OCI-LY1 (cell line): ENCODE measurements at regions not wholly inside any gene's neighbourhood (a gene's known extent, or its start where the extent isn't known, plus 50 kb on each side); places are given as distances from the start of the nearest gene placed in this dataset.

Experiments
- H2AFZ ChIP-seq: fragments of 200-600 bp; sonication (generic), shearing (Covaris generic); 2 replicates; pipeline ENCODE4 v1.6.0; 2014; ENCODE audit warnings: antibody characterized with exemption, mild to moderate bottlenecking, low read length
- H3F3A ChIP-seq: fragments of 200-600 bp; sonication (generic), shearing (Covaris generic); 2 replicates; pipeline ENCODE4 v1.6.0; 2014; ENCODE audit warnings: mild to moderate bottlenecking, antibody characterized with exemption, low read length, moderate library complexity; ENCODE audit not compliant: insufficient read depth
- H3K27ac ChIP-seq: fragments of 200-600 bp; sonication (generic); 2 replicates; pipeline ENCODE4 v1.5.1; 2014; ENCODE audit warnings: low read length, mixed run types, mild to moderate bottlenecking, low read depth; ENCODE audit not compliant: poor library complexity, severe bottlenecking
- H3K27me3 ChIP-seq: fragments of 200-600 bp; sonication (generic); 2 replicates; pipeline ENCODE4 v1.6.0; 2014; ENCODE audit warnings: antibody characterized with exemption, mild to moderate bottlenecking, low read length, moderate library complexity; ENCODE audit not compliant: insufficient read depth
- H3K36me3 ChIP-seq: fragments of 200-600 bp; sonication (generic); 2 replicates; pipeline ENCODE4 v1.6.1; 2014; ENCODE audit warnings: mild to moderate bottlenecking, antibody characterized with exemption, low read length, moderate library complexity, mixed read lengths; ENCODE audit not compliant: insufficient read depth
- H3K4me1 ChIP-seq: fragments of 200-600 bp; sonication (generic); 2 replicates; pipeline ENCODE4 v1.5.1; 2014; ENCODE audit warnings: mild to moderate bottlenecking, low read length, moderate library complexity; ENCODE audit not compliant: insufficient read depth, severe bottlenecking
- H3K4me2 ChIP-seq: fragments of 200-600 bp; sonication (generic), shearing (Covaris generic); 2 replicates; pipeline ENCODE4 v1.6.1; 2014; ENCODE audit warnings: low read length
- H3K4me3 ChIP-seq: fragments of 200-600 bp; sonication (generic); 2 replicates; pipeline ENCODE4 v1.5.1; 2014; ENCODE audit warnings: low read length, low read depth, mild to moderate bottlenecking, mixed read lengths; ENCODE audit not compliant: poor library complexity, severe bottlenecking
- H3K79me2 ChIP-seq: fragments of 200-600 bp; shearing (Covaris generic); 2 replicates; pipeline ENCODE4 v1.6.1; 2016; ENCODE audit warnings: mixed run types, low read length, mixed read lengths; ENCODE audit not compliant: insufficient read depth
- H3K9ac ChIP-seq: fragments of 200-600 bp; sonication (generic), shearing (Covaris generic); 2 replicates; pipeline ENCODE4 v1.6.1; 2014; ENCODE audit warnings: mild to moderate bottlenecking, low read length, mixed read lengths
- H3K9me2 ChIP-seq: fragments of 200-600 bp; sonication (generic), shearing (Covaris generic); 2 replicates; pipeline ENCODE4 v1.6.1; 2014; ENCODE audit warnings: low read depth, mild to moderate bottlenecking, low read length, mixed read lengths
- H3K9me3 ChIP-seq: fragments of 200-600 bp; shearing (Covaris generic); 2 replicates; pipeline ENCODE4 v1.6.1; 2014; ENCODE audit warnings: low read length, mixed read lengths
- H4K20me1 ChIP-seq: fragments of 200-600 bp; sonication (generic), shearing (Covaris generic); 2 replicates; pipeline ENCODE4 v1.6.0; 2016; ENCODE audit warnings: mild to moderate bottlenecking, low read length; ENCODE audit not compliant: insufficient read depth
- EZH2 ChIP-seq: fragments of 200-600 bp; sonication (generic), shearing (Covaris generic); IDR thresholded peaks from 2 replicates; pipeline ENCODE4 v1.8.0; 2017; ENCODE audit warnings: borderline replicate concordance, mixed run types, mild to moderate bottlenecking, antibody characterized with exemption, low read length, moderate library complexity, mixed read lengths
- TF ChIP-seq, protein P1 (sequence below): fragments of 200-600 bp; sonication (generic), shearing (Covaris generic); IDR thresholded peaks from 2 replicates; pipeline ENCODE4 v1.5.1; 2017; ENCODE audit warnings: mild to moderate bottlenecking, antibody characterized with exemption, low read length, moderate library complexity, mixed read lengths

DNA sequence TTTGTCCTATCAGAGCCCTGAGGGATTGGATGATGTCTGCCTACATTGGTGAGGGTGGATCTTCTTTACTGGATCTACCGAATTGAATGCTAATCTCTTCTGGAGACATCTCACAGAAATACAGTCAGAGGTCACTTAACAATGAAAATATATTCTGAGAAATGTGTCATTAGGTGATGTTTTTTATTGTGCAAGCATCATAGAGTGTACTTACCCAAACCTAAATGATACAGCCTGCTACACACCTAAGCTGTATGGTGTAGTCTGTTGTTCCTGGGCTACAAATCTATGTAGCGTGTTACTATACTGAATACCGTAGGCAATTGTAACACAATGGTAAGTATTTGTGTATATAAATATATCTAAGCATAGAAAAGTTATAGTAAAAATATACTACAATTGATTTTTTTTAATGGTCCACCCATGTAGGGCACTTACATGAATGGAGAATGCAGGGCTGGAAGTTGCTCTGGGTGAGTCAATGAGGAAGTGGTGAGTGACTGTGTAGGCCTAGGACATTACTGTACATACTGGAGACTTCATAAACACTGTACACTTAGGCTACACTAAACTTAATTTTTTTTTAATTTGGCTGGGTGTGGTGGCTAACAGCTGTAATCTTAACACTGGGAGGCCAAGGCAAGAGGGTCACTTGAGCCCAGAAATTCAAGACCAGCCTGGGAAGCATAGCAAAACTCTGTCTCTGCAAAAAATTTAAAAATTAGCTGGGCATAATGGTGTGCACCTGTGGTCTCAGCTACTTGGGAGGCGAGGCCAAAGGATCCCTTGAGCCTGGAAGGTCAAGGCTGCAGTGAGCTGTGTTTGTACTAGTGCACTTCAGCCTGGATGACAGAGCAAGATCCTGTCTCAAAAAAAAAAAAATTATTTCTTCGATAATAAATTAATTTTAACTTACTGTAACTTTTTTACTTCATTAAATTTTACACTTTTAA is 226.3 kb upstream of the UBE2E3 start:
- H4K20me1 ChIP-seq = no peaks in the 10 kb centered on the region
- H3K27ac ChIP-seq = no peak overlapping the region
- no peak overlapping the region for H3K9ac ChIP-seq
- no peaks in the 10 kb centered on the region for H3K9me2 ChIP-seq
- H3K36me3 ChIP-seq = no peaks in the 10 kb centered on the region
- no peak overlapping the region for H3K4me3 ChIP-seq
- no peak overlapping the region for H2AFZ ChIP-seq
- H3K9me3 ChIP-seq = no peaks in the 10 kb centered on the region
- H3K27me3 ChIP-seq = no peaks in the 10 kb centered on the region
- no peaks in the 10 kb centered on the region for H3F3A ChIP-seq
- no peaks in the 10 kb centered on the region for H3K79me2 ChIP-seq
- H3K4me2 ChIP-seq = no peak overlapping the region
- no peaks in the 10 kb centered on the region for H3K4me1 ChIP-seq
- TF ChIP-seq, protein P1, sequence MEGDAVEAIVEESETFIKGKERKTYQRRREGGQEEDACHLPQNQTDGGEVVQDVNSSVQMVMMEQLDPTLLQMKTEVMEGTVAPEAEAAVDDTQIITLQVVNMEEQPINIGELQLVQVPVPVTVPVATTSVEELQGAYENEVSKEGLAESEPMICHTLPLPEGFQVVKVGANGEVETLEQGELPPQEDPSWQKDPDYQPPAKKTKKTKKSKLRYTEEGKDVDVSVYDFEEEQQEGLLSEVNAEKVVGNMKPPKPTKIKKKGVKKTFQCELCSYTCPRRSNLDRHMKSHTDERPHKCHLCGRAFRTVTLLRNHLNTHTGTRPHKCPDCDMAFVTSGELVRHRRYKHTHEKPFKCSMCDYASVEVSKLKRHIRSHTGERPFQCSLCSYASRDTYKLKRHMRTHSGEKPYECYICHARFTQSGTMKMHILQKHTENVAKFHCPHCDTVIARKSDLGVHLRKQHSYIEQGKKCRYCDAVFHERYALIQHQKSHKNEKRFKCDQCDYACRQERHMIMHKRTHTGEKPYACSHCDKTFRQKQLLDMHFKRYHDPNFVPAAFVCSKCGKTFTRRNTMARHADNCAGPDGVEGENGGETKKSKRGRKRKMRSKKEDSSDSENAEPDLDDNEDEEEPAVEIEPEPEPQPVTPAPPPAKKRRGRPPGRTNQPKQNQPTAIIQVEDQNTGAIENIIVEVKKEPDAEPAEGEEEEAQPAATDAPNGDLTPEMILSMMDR = no peak
- TF ChIP-seq EZH2 = no peak

DNA sequence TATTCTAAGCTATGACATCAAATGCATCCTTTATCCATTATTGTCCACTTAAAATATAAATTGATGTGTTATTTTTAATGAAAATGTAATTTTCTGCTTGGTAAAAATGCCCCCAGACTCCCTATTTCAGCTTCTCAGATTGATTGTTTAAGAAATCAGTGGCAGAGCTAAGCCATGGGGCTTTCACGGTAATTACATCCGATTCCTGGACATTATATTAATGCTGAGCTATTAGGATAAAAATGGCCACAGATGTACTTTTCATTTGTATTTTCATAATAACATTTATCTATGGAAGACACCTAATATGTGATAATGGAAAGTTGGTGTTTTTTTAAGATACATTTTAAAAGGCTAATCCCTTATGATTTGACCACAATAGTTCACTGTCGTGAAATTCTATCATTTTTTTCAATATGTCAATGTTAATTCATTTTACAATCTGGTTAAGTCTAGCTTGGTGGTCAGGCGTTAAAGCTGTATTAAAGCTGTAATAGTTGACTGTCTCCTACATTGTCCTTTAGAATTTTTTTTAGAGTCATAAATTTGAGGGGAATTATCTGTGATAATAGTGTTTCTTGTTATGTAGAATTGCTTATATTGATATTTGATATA is 229.0 kb upstream of the UBE2E3 start:
- Histone ChIP-seq H3F3A (no peaks in the 10 kb centered on the region), H3K4me3 (no peak overlapping the region), H3K4me1 (no peaks in the 10 kb centered on the region), H3K27me3 (no peaks in the 10 kb centered on the region), H2AFZ (no peak overlapping the region), H3K4me2 (no peak overlapping the region), H4K20me1 (no peaks in the 10 kb centered on the region), H3K27ac (no peak overlapping the region), H3K9me2 (no peaks in the 10 kb centered on the region), H3K36me3 (no peaks in the 10 kb centered on the region), H3K9ac (no peak overlapping the region), H3K79me2 (no peaks in the 10 kb centered on the region), H3K9me3 (no peaks in the 10 kb centered on the region)
- TF ChIP-seq EZH2 = no peak
- TF ChIP-seq, protein P1 = no peak

DNA sequence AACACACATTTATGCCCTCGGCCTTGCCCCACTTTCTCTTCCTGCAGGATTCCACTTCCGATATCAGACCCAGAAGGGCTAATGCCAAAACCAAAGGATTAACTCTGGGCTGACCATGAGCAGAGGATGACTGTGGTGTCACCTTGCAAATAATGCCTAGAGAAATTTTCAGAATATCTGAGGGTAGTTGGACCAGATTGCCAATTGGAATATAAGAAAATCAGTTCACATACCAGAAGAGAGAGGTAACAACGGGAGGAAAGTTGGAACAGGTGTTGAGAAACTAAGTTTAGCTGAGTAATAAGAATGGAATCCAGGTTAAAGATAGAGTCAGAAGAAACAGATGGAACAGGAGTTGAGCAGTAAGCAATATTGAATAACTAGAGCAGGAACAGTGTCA is 232.7 kb upstream of the UBE2E3 start:
- H3K79me2 ChIP-seq = no peaks in the 10 kb centered on the region

More for the DNA sequence above, 232.7 kb upstream of the UBE2E3 start:
- Histone ChIP-seq H3K9me2 (no peaks in the 10 kb centered on the region), H3K9ac (no peak overlapping the region), H3K4me1 (no peaks in the 10 kb centered on the region), H3K36me3 (no peaks in the 10 kb centered on the region), H3K4me2 (no peak overlapping the region), H4K20me1 (no peaks in the 10 kb centered on the region), H3K27me3 (no peaks in the 10 kb centered on the region), H3K27ac (no peak overlapping the region), H2AFZ (no peak overlapping the region), H3F3A (no peaks in the 10 kb centered on the region), H3K4me3 (no peak overlapping the region), H3K9me3 (no peaks in the 10 kb centered on the region)
- TF ChIP-seq EZH2 = no peak
- TF ChIP-seq, protein P1 = no peak
